ENCODE measurements at regions not wholly inside any gene's neighbourhood (a gene's known extent, or its start where the extent isn't known, plus 50 kb on each side); places are given as distances from the start of the nearest gene placed in this dataset.

GRCh38 chr4:122973465-122973864 lies 51.1 kb upstream of the NUDT6 start:
- Mint-ChIP-seq H3K27ac (no peak overlapping the region), H3K36me3 (peaks cover 33% of the 10 kb centered on the region), H3K4me1 (no peaks in the 10 kb centered on the region), H3K27me3 (ENCODE audit: low read depth) (no peaks in the 10 kb centered on the region), H3K4me3 (no peak overlapping the region), H3K9me3 (peaks cover 19% of the 10 kb centered on the region)
- TF ChIP-seq, protein P1, sequence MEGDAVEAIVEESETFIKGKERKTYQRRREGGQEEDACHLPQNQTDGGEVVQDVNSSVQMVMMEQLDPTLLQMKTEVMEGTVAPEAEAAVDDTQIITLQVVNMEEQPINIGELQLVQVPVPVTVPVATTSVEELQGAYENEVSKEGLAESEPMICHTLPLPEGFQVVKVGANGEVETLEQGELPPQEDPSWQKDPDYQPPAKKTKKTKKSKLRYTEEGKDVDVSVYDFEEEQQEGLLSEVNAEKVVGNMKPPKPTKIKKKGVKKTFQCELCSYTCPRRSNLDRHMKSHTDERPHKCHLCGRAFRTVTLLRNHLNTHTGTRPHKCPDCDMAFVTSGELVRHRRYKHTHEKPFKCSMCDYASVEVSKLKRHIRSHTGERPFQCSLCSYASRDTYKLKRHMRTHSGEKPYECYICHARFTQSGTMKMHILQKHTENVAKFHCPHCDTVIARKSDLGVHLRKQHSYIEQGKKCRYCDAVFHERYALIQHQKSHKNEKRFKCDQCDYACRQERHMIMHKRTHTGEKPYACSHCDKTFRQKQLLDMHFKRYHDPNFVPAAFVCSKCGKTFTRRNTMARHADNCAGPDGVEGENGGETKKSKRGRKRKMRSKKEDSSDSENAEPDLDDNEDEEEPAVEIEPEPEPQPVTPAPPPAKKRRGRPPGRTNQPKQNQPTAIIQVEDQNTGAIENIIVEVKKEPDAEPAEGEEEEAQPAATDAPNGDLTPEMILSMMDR (IDR thresholded peaks at IDR 0.05; ENCODE audit: unreplicated experiment): no peak
- no peak for DNase-seq (ENCODE audit: low spot score in 2 of 2, unreplicated experiment in 2 of 2)

- H3K36me3 Mint-ChIP-seq: peaks cover 54% of the 10 kb centered on the region
- no peak for DNase-seq (ENCODE audit: low spot score in 2 of 2, unreplicated experiment in 2 of 2)
- no peaks in the 10 kb centered on the region for H3K4me1 Mint-ChIP-seq
- H3K27me3 Mint-ChIP-seq (ENCODE audit: low read depth): no peaks in the 10 kb centered on the region
- no peak overlapping the region for H3K27ac Mint-ChIP-seq
- H3K4me3 Mint-ChIP-seq: no peak overlapping the region
- TF ChIP-seq, protein P1 (IDR thresholded peaks at IDR 0.05; ENCODE audit: unreplicated experiment): no peak
- peaks cover 33% of the 10 kb centered on the region for H3K9me3 Mint-ChIP-seq
Observed at GRCh38 chr4:122976111-122976510, 53.7 kb upstream of the NUDT6 start.

DNA sequence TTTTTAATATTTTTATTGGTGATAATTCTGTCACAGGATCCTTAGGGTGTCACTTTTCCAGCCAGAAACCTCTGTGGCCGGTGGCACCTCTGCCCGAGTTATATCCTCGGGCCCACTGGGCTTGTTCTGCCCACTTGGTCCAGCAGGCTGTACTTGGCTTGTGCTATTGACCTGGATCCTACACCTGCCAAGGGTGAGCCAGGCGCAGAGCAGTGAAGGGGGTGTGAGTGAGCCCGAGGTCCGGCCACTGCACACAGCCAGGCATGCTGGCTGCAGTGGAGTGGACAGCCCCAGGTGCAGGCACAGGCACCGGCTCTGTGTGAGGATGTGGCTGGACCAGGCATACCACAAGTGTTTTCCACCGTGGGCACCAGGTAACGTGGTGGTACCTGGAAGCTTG lies 54.7 kb upstream of the NUDT6 start:
- H3K9me3 Mint-ChIP-seq: peaks cover 40% of the 10 kb centered on the region
- H3K27ac Mint-ChIP-seq: no peak overlapping the region
- no peaks in the 10 kb centered on the region for H3K27me3 Mint-ChIP-seq (ENCODE audit: low read depth)
- no peaks in the 10 kb centered on the region for H3K4me1 Mint-ChIP-seq
- H3K36me3 Mint-ChIP-seq: peaks cover 62% of the 10 kb centered on the region
- no peak overlapping the region for H3K4me3 Mint-ChIP-seq
- TF ChIP-seq, protein P1 (IDR thresholded peaks at IDR 0.05; ENCODE audit: unreplicated experiment): no peak
- DNase-seq (ENCODE audit: low spot score in 2 of 2, unreplicated experiment in 2 of 2): no peak

DNA sequence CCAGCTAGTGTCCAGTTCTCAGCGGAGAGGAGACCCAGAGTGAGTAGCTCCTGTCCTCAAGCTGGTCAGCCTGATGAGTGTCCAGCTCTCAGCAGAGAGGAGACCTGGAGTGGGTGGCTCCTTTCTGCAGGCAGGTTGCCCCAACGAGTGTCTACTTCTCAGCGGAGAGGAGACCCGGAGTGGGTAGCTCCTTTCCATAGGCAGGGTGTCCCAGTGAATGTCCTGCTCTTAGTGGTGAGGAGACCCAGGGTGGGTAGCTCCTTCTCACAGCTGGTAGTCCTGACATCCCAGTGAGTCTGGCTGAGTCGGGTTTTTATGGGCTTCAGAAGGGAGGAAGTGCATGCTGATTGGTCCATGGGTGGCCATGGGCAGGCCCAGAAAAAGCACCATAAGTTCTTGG lies 55.7 kb upstream of the NUDT6 start:
- H3K4me1 Mint-ChIP-seq: no peaks in the 10 kb centered on the region
- no peak overlapping the region for H3K4me3 Mint-ChIP-seq
- no peak overlapping the region for H3K27ac Mint-ChIP-seq
- TF ChIP-seq, protein P1 (IDR thresholded peaks at IDR 0.05; ENCODE audit: unreplicated experiment): no peak
- DNase-seq (ENCODE audit: low spot score in 2 of 2, unreplicated experiment in 2 of 2): no peak
- peaks cover 68% of the 10 kb centered on the region for H3K36me3 Mint-ChIP-seq
- peaks cover 43% of the 10 kb centered on the region for H3K9me3 Mint-ChIP-seq
- H3K27me3 Mint-ChIP-seq (ENCODE audit: low read depth): no peaks in the 10 kb centered on the region

DNA sequence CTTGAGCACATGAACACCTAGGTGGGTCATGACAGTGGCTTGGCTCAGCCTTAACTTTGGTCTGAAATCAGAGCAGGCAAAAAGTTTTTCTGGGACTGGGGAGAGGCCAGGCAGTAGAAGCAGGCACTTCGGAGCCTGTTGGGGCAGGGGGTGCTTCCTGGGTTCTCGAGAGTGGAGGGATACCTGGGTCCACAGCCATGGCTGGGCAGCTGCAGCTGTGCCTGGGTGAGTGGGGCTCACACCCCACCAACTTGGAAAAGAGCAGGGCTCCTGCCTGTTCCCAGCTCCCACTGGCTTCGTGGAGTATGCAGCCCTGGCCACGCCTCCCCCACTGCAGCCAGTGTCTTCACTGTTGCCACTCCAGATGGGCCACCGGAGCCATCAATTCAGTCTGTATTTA lies 56.4 kb upstream of the NUDT6 start:
- H3K4me3 Mint-ChIP-seq: no peak overlapping the region
- H3K27me3 Mint-ChIP-seq (ENCODE audit: low read depth): no peaks in the 10 kb centered on the region
- no peaks in the 10 kb centered on the region for H3K4me1 Mint-ChIP-seq
- no peak overlapping the region for H3K27ac Mint-ChIP-seq
- TF ChIP-seq, protein P1 (IDR thresholded peaks at IDR 0.05; ENCODE audit: unreplicated experiment): no peak
- no peak for DNase-seq (ENCODE audit: low spot score in 2 of 2, unreplicated experiment in 2 of 2)
- H3K36me3 Mint-ChIP-seq: peaks cover 75% of the 10 kb centered on the region
- peaks cover 50% of the 10 kb centered on the region for H3K9me3 Mint-ChIP-seq

GRCh38 chr4:122980860-122981259 lies 58.5 kb upstream of the NUDT6 start:
- no peak overlapping the region for H3K27ac Mint-ChIP-seq
- TF ChIP-seq, protein P1 (IDR thresholded peaks at IDR 0.05; ENCODE audit: unreplicated experiment): no peak
- no peaks in the 10 kb centered on the region for H3K4me1 Mint-ChIP-seq
- H3K27me3 Mint-ChIP-seq (ENCODE audit: low read depth): no peaks in the 10 kb centered on the region
- H3K36me3 Mint-ChIP-seq: peaks cover 78% of the 10 kb centered on the region
- no peak for DNase-seq (ENCODE audit: low spot score in 2 of 2, unreplicated experiment in 2 of 2)
- no peak overlapping the region for H3K4me3 Mint-ChIP-seq
- peaks cover 56% of the 10 kb centered on the region for H3K9me3 Mint-ChIP-seq

Data from mesothelial cell of epicardium (in vitro differentiated cells).